GM23248 (cell line): ENCODE measurements at regions not wholly inside any gene's neighbourhood (a gene's known extent, or its start where the extent isn't known, plus 50 kb on each side); places are given as distances from the start of the nearest gene placed in this dataset.
A peak's percentile ranks its signal among the peaks of the same experiment; 100 is the strongest.

Experiments
- DNase-seq: peaks from one replicate; pipeline ENCODE4 v3.0.0-alpha.2; 2015
- H2AFZ ChIP-seq: fragments of 200-600 bp; sonication (generic); 2 replicates; pipeline ENCODE4 v1.6.1; 2016; ENCODE audit warnings: antibody characterized with exemption
- H3F3A ChIP-seq: fragments of 200-600 bp; sonication (generic); 2 replicates; pipeline ENCODE4 v1.6.1; 2016; ENCODE audit warnings: mild to moderate bottlenecking, antibody characterized with exemption, mixed run types; ENCODE audit not compliant: insufficient read depth
- H3K27ac ChIP-seq: fragments of 200-600 bp; sonication (generic); 2 replicates; pipeline ENCODE4 v1.5.1; 2016; ENCODE audit warnings: mild to moderate bottlenecking
- H3K27me3 ChIP-seq: fragments of 200-600 bp; sonication (generic); replicated peaks from 2 replicates; pipeline ENCODE4 v1.6.1; 2016; ENCODE audit warnings: mild to moderate bottlenecking; ENCODE audit not compliant: insufficient read depth
- H3K36me3 ChIP-seq: fragments of 200-600 bp; sonication (generic); 2 replicates; pipeline ENCODE4 v1.6.1; 2016; ENCODE audit warnings: low read depth, mild to moderate bottlenecking
- H3K4me1 ChIP-seq: fragments of 200-600 bp; sonication (generic); 2 replicates; pipeline ENCODE4 v1.6.1; 2016; ENCODE audit warnings: mild to moderate bottlenecking; ENCODE audit not compliant: insufficient read depth
- H3K4me2 ChIP-seq: fragments of 200-600 bp; sonication (generic); one replicate; pipeline ENCODE4 v1.6.1; 2016; ENCODE audit warnings: mild to moderate bottlenecking; ENCODE audit not compliant: unreplicated experiment
- H3K4me3 ChIP-seq: fragments of 200-600 bp; sonication (generic); 2 replicates; pipeline ENCODE4 v1.5.1; 2016; ENCODE audit warnings: mild to moderate bottlenecking
- H3K79me2 ChIP-seq: fragments of 200-600 bp; sonication (generic); 2 replicates; pipeline ENCODE4 v1.6.1; 2016; ENCODE audit warnings: mild to moderate bottlenecking; ENCODE audit not compliant: insufficient read depth
- H3K9ac ChIP-seq: fragments of 200-600 bp; sonication (generic); 2 replicates; pipeline ENCODE4 v1.6.1; 2016; ENCODE audit warnings: mild to moderate bottlenecking
- H3K9me2 ChIP-seq: fragments of 200-600 bp; sonication (generic); 2 replicates; pipeline ENCODE4 v1.6.1; 2016; ENCODE audit warnings: mixed run types, mild to moderate bottlenecking, moderate library complexity; ENCODE audit not compliant: insufficient read depth
- H3K9me3 ChIP-seq: fragments of 200-600 bp; sonication (generic); one replicate; pipeline ENCODE4 v1.6.1; 2017; ENCODE audit warnings: low read depth
- H4K20me1 ChIP-seq: fragments of 200-600 bp; sonication (generic); 2 replicates; pipeline ENCODE4 v1.6.0; 2016; ENCODE audit not compliant: insufficient read depth
- EZH2 ChIP-seq: fragments of 200-600 bp; sonication (generic); IDR thresholded peaks from 2 replicates; pipeline ENCODE4 v1.6.1; 2018; ENCODE audit warnings: antibody characterized with exemption, mild to moderate bottlenecking; ENCODE audit not compliant: insufficient read depth, poor library complexity, severe bottlenecking
- EZH2phosphoT487 ChIP-seq: fragments of 200-600 bp; sonication (generic); IDR thresholded peaks from 2 replicates; pipeline ENCODE4 v1.6.1; 2018; ENCODE audit warnings: antibody characterized with exemption, moderate library complexity, mild to moderate bottlenecking, low read depth; ENCODE audit not compliant: insufficient read depth
- WGBS, 2 experiments: methylation state at CpG; one replicate each; pipeline ENCODE4 v1.1.6; 2015 to 2017; ENCODE audit warnings: low lambda C conversion rate in 2 of 2, low coverage in 1 of 2; ENCODE audit errors: missing lambda C conversion rate in 2 of 2; 5-methylcytosine and 5-hydroxymethylcytosine counted together
- in situ Hi-C: fragments of 300-500 bp; cut with MboI; formaldehyde crosslinking; loops from 2 replicates; pipeline ENCODE4 v1.15.0; 2020

- no peaks in the 10 kb centered on the region for H3K27me3 ChIP-seq
- 12 to 18% methylated on average over 7 of the region's 7 CpGs for WGBS, 2 experiments
- H3K9ac ChIP-seq = no peak overlapping the region
- no peaks in the 10 kb centered on the region for H3K36me3 ChIP-seq
- H4K20me1 ChIP-seq = no peaks in the 10 kb centered on the region
- peak overlapping the region; percentile 13; the same call in 1 of the 2 replicates for H3K27ac ChIP-seq
- H3K79me2 ChIP-seq = no peaks in the 10 kb centered on the region
- H3K4me1 ChIP-seq = peaks cover 29% of the 10 kb centered on the region
- H3K4me3 ChIP-seq = no peak overlapping the region
- peak overlapping the region; percentile 16 for H3K4me2 ChIP-seq
- H3K9me3 ChIP-seq = no peaks in the 10 kb centered on the region
- TF ChIP-seq EZH2 = no peak
- no peak for TF ChIP-seq EZH2phosphoT487
- H2AFZ ChIP-seq = no peak overlapping the region
- DNase-seq = peak; percentile 82
- in situ Hi-C loops = no loop called here
- no peaks in the 10 kb centered on the region for H3K9me2 ChIP-seq
- H3F3A ChIP-seq = peaks cover 14% of the 10 kb centered on the region
Measured at GRCh38 chr6:16903470-16903869, 142.2 kb upstream of the ATXN1 start.

GRCh38 chr6:16902502-16902901 is 141.2 kb upstream of the ATXN1 start:
- TF ChIP-seq EZH2 (no peak), EZH2phosphoT487 (no peak)
- no peaks in the 10 kb centered on the region for H3K79me2 ChIP-seq
- no peaks in the 10 kb centered on the region for H4K20me1 ChIP-seq
- no peaks in the 10 kb centered on the region for H3K9me2 ChIP-seq
- H3K4me2 ChIP-seq = no peak overlapping the region
- no peaks in the 10 kb centered on the region for H3K36me3 ChIP-seq
- H3K4me3 ChIP-seq = no peak overlapping the region
- peaks cover 14% of the 10 kb centered on the region for H3F3A ChIP-seq
- in situ Hi-C loops = no loop called here
- no peak overlapping the region for H3K9ac ChIP-seq
- no peaks in the 10 kb centered on the region for H3K9me3 ChIP-seq
- peak overlapping the region; percentile 24; the same call in 1 of the 2 replicates for H3K27ac ChIP-seq
- peaks cover 29% of the 10 kb centered on the region for H3K4me1 ChIP-seq
- no peak overlapping the region for H2AFZ ChIP-seq
- no peaks in the 10 kb centered on the region for H3K27me3 ChIP-seq
- no peak for DNase-seq

GRCh38 chr6:16901782-16902181 is 140.5 kb upstream of the ATXN1 start:
- Histone ChIP-seq H3K4me1 (peaks cover 29% of the 10 kb centered on the region), H3K9me3 (no peaks in the 10 kb centered on the region), H3K9ac (no peak overlapping the region), H3K27me3 (no peaks in the 10 kb centered on the region), H3K9me2 (no peaks in the 10 kb centered on the region), H3F3A (peaks cover 14% of the 10 kb centered on the region), H3K4me3 (no peak overlapping the region), H3K36me3 (no peaks in the 10 kb centered on the region), H2AFZ (no peak overlapping the region), H3K79me2 (no peaks in the 10 kb centered on the region), H3K4me2 (no peak overlapping the region), H4K20me1 (no peaks in the 10 kb centered on the region), H3K27ac (peak overlapping the region; percentile 24; the same call in 1 of the 2 replicates)
- peak; percentile 82 for DNase-seq
- in situ Hi-C loops = no loop called here
- WGBS, 2 experiments = 3 to 7% methylated on average over 3 of the region's 3 CpGs
- TF ChIP-seq EZH2 (no peak), EZH2phosphoT487 (no peak)

GRCh38 chr6:16901306-16901705 is 140.0 kb upstream of the ATXN1 start:
- TF ChIP-seq EZH2phosphoT487 (no peak), EZH2 (no peak)
- Histone ChIP-seq H3K4me2 (no peak overlapping the region), H3K27me3 (no peaks in the 10 kb centered on the region), H3K9me3 (no peaks in the 10 kb centered on the region), H3K9me2 (no peaks in the 10 kb centered on the region), H3K79me2 (no peaks in the 10 kb centered on the region), H2AFZ (no peak overlapping the region), H3F3A (peaks cover 14% of the 10 kb centered on the region), H3K36me3 (no peaks in the 10 kb centered on the region), H4K20me1 (no peaks in the 10 kb centered on the region), H3K9ac (no peak overlapping the region), H3K27ac (0 out of 2 replicates have a peak overlapping the region, but pooled peaks have one; percentile 24), H3K4me3 (no peak overlapping the region), H3K4me1 (peaks cover 29% of the 10 kb centered on the region)
- no peak for DNase-seq
- in situ Hi-C loops = no loop called here
- 85 to 88% methylated on average over 2 of the region's 2 CpGs for WGBS, 2 experiments

- Histone ChIP-seq H3K79me2 (no peaks in the 10 kb centered on the region), H3K9me2 (no peaks in the 10 kb centered on the region), H3K27me3 (no peaks in the 10 kb centered on the region), H4K20me1 (no peaks in the 10 kb centered on the region), H3F3A (peaks cover 9% of the 10 kb centered on the region), H3K9me3 (no peaks in the 10 kb centered on the region), H3K27ac (no peak overlapping the region), H2AFZ (no peak overlapping the region), H3K9ac (no peak overlapping the region), H3K4me3 (no peak overlapping the region), H3K4me1 (peaks cover 25% of the 10 kb centered on the region), H3K4me2 (no peak overlapping the region), H3K36me3 (no peaks in the 10 kb centered on the region)
- TF ChIP-seq EZH2phosphoT487 (no peak), EZH2 (no peak)
- no peak for DNase-seq
- WGBS, 2 experiments = 63 to 64% methylated on average over 8 of the region's 8 CpGs
- in situ Hi-C loops = no loop called here
Measured at GRCh38 chr6:16898640-16899396, 137.6 kb upstream of the ATXN1 start.
